ENCODE measurements at regions not wholly inside any gene's neighbourhood (a gene's known extent, or its start where the extent isn't known, plus 50 kb on each side); places are given as distances from the start of the nearest gene placed in this dataset.

DNA sequence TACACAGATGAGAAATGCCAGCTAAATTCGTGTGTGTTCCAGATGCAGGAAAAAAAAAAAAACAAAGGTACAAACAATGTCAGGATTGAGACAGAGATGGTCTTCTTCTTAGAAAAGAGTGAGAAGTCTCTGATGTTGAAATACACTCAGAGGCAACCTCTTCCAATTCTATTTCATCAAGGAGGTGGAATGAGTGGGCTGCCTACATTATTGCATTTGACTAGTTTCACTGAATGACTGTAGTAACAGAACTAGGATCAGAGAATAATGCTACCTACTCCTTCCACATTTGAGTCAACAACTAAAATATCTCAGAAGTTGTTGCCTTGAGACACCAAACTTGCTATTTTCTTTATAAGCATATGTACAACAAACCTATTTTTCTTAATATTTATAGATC, 1332.2 kb upstream of the FLRT2 start:
- TF ChIP-seq CTCF (IDR thresholded peaks at IDR 0.05) (no peak), POLR2A (IDR thresholded peaks at IDR 0.05) (no peak)

Data from transverse colon (tissue), 3 donors.